MM.1S (cell line): ENCODE measurements at regions not wholly inside any gene's neighbourhood (a gene's known extent, or its start where the extent isn't known, plus 50 kb on each side); places are given as distances from the start of the nearest gene placed in this dataset.

Experiments used
- CTCF ChIP-seq: fragments of 300-600 bp; sonication (generic); IDR thresholded peaks from 2 replicates; pipeline ENCODE4 v1.5.1; 2016; ENCODE audit warnings: antibody characterized with exemption, low read length, mixed read lengths
- EZH2 ChIP-seq: fragments of 300-600 bp; sonication (generic); optimal IDR thresholded peaks from 2 replicates; pipeline ENCODE3; 2017; ENCODE audit warnings: low read depth, mild to moderate bottlenecking, antibody characterized with exemption, low read length, mixed read lengths

- TF ChIP-seq CTCF = no peak
- TF ChIP-seq EZH2 = no peak
These were observed 247.9 kb downstream of the TSN start for GRCh38 chr2:122003196-122003940.
